Panc1 (cell line): ENCODE measurements at regions not wholly inside any gene's neighbourhood (a gene's known extent, or its start where the extent isn't known, plus 50 kb on each side); places are given as distances from the start of the nearest gene placed in this dataset.

ENCODE experiments used
- ATAC-seq: fragments of 200-7000 bp; cut with Tn5 transposase; 2 replicates; pipeline ENCODE4 v1.9.1; 2020; ENCODE audit warnings: mild to moderate bottlenecking, moderate library complexity
- BruUV-seq: library from RNA; stranded (reverse); fragments of 400-500 nt; replicated peaks from 2 replicates; lab custom pipeline; 2021; lab: Mats Ljungman, UMichigan
- CTCF ChIA-PET: fragments of 300-600 bp; sonication (Branson Sonifier 250); formaldehyde crosslinking; loops from one replicate; lab custom pipeline; 2022; ENCODE audit warnings: antibody characterized with exemption; lab: Charles Lee
- POLR2A ChIA-PET: fragments of 300-600 bp; sonication (Branson Sonifier 250); formaldehyde crosslinking; loops from one replicate; lab custom pipeline; 2022; ENCODE audit warnings: antibody characterized with exemption; lab: Charles Lee
- DNase-seq: peaks from one replicate; pipeline ENCODE4 v3.0.0-alpha.2; 2010; ENCODE audit warnings: low read depth, low spot score
- H3K27ac ChIP-seq: 2 replicates; pipeline ENCODE4 v1.5.1; 2011; ENCODE audit warnings: mild to moderate bottlenecking, low read length, inconsistent platforms
- H3K27me3 ChIP-seq: fragments of 200-500 bp; sonication (Bioruptor generic); 2 replicates; pipeline ENCODE4 v1.6.0; 2014; ENCODE audit warnings: low read length, inconsistent platforms; ENCODE audit not compliant: control insufficient read depth, insufficient read depth
- H3K36me3 ChIP-seq: fragments of 200-500 bp; sonication (Bioruptor generic); 2 replicates; pipeline ENCODE4 v1.5.1; 2014; ENCODE audit warnings: inconsistent platforms, mild to moderate bottlenecking, low read length, moderate library complexity; ENCODE audit not compliant: control insufficient read depth, insufficient read depth
- H3K4me1 ChIP-seq: 2 replicates; pipeline ENCODE4 v1.5.1; 2011; ENCODE audit warnings: inconsistent platforms, mild to moderate bottlenecking, low read length, moderate library complexity; ENCODE audit not compliant: control insufficient read depth, insufficient read depth
- H3K4me3 ChIP-seq, 2 experiments: 2 replicates each; pipeline ENCODE4 v1.5.1; 2011 to 2012; ENCODE audit warnings: low read depth in 2 of 2, low read length in 2 of 2, mild to moderate bottlenecking in 2 of 2, inconsistent platforms in 1 of 2, moderate library complexity in 1 of 2
- H3K9me3 ChIP-seq: fragments of 200-500 bp; sonication (Bioruptor generic); 2 replicates; pipeline ENCODE4 v1.5.1; 2014; ENCODE audit warnings: low read depth, mild to moderate bottlenecking, inconsistent platforms, low read length, moderate library complexity; ENCODE audit not compliant: control insufficient read depth, insufficient read depth
- POLR2AphosphoS5 ChIP-seq: IDR thresholded peaks from 2 replicates; pipeline ENCODE4 v1.6.1; 2012; ENCODE audit warnings: mild to moderate bottlenecking, low read depth, low read length, moderate library complexity
- SIN3A ChIP-seq: IDR thresholded peaks from 2 replicates; pipeline ENCODE4 v1.6.1; 2012; ENCODE audit warnings: low read depth, mild to moderate bottlenecking, low read length, moderate library complexity, borderline replicate concordance; ENCODE audit not compliant: insufficient read depth
- TCF7L2 ChIP-seq: IDR thresholded peaks from 2 replicates; pipeline ENCODE4 v1.6.1; 2011; ENCODE audit warnings: mild to moderate bottlenecking, low read depth, low read length, inconsistent platforms
- in situ Hi-C: cut with HindIII; loops from 2 replicates; pipeline ENCODE4 v1.10.0; 2016; ENCODE audit warnings: low sequenced_read_pairs, low pct_unique_long_range_greater_than_20kb
- intact Hi-C: fragments of 100-400 bp; cut with micrococcal nuclease; formaldehyde crosslinking; loops from one replicate; pipeline ENCODE4 v1.10.0; 2022; ENCODE audit not compliant: unreplicated experiment
- TF ChIP-seq, protein P1 (sequence below), 2 experiments: IDR thresholded peaks; 2 replicates each; pipeline ENCODE4 v1.6.1; 2011 to 2012; ENCODE audit warnings: low read depth in 2 of 2, control low read depth in 1 of 2, low read length in 1 of 2, mild to moderate bottlenecking in 1 of 2, moderate library complexity in 1 of 2; ENCODE audit not compliant: insufficient read depth in 1 of 2
- TF ChIP-seq, protein P2 (sequence below): fragments of 450-650 bp; IDR thresholded peaks from 2 replicates; pipeline ENCODE4 v1.5.1; 2017; ENCODE audit warnings: mild to moderate bottlenecking

DNA sequence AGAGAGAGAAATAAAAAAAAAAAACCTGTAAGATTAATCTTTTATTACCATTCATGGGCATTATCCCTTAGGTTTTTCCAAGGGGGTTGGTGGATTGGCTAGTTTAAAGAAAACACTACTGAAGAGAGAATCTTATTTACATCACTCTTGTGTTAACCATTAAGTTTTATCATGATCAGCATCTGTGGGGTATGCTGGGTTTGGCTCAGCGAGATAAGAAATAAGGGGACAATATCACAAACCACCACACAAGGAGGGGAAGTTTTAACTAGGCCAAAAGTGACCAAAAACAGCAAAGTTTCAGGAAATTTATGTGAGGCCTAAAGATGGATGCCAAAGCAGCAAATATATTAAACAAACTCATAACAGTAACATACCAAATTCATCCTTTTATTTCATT is 548.6 kb downstream of the SLC16A7 start:
- DNase-seq, result no peak
- Histone ChIP-seq H3K27me3 (no peaks in the 10 kb centered on the region), H3K9me3 (no peaks in the 10 kb centered on the region), H3K36me3 (no peaks in the 10 kb centered on the region), H3K4me1 (no peaks in the 10 kb centered on the region), H3K27ac (no peak overlapping the region), H3K4me3 (no peak overlapping the region)
- no TSS peak for BruUV-seq
- ChIA-PET CTCF (no interaction called here), POLR2A (no interaction called here)
- no peak for ATAC-seq
- intact Hi-C loops, result no loop called here
- TF ChIP-seq TCF7L2, result no peak
- TF ChIP-seq, protein P1, sequence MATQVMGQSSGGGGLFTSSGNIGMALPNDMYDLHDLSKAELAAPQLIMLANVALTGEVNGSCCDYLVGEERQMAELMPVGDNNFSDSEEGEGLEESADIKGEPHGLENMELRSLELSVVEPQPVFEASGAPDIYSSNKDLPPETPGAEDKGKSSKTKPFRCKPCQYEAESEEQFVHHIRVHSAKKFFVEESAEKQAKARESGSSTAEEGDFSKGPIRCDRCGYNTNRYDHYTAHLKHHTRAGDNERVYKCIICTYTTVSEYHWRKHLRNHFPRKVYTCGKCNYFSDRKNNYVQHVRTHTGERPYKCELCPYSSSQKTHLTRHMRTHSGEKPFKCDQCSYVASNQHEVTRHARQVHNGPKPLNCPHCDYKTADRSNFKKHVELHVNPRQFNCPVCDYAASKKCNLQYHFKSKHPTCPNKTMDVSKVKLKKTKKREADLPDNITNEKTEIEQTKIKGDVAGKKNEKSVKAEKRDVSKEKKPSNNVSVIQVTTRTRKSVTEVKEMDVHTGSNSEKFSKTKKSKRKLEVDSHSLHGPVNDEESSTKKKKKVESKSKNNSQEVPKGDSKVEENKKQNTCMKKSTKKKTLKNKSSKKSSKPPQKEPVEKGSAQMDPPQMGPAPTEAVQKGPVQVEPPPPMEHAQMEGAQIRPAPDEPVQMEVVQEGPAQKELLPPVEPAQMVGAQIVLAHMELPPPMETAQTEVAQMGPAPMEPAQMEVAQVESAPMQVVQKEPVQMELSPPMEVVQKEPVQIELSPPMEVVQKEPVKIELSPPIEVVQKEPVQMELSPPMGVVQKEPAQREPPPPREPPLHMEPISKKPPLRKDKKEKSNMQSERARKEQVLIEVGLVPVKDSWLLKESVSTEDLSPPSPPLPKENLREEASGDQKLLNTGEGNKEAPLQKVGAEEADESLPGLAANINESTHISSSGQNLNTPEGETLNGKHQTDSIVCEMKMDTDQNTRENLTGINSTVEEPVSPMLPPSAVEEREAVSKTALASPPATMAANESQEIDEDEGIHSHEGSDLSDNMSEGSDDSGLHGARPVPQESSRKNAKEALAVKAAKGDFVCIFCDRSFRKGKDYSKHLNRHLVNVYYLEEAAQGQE (IDR thresholded peaks at IDR 0.05; ENCODE audit: insufficient read depth in 1 of 2, low read depth in 2 of 2, low read length in 1 of 2), result no peak
- TF ChIP-seq, protein P2, sequence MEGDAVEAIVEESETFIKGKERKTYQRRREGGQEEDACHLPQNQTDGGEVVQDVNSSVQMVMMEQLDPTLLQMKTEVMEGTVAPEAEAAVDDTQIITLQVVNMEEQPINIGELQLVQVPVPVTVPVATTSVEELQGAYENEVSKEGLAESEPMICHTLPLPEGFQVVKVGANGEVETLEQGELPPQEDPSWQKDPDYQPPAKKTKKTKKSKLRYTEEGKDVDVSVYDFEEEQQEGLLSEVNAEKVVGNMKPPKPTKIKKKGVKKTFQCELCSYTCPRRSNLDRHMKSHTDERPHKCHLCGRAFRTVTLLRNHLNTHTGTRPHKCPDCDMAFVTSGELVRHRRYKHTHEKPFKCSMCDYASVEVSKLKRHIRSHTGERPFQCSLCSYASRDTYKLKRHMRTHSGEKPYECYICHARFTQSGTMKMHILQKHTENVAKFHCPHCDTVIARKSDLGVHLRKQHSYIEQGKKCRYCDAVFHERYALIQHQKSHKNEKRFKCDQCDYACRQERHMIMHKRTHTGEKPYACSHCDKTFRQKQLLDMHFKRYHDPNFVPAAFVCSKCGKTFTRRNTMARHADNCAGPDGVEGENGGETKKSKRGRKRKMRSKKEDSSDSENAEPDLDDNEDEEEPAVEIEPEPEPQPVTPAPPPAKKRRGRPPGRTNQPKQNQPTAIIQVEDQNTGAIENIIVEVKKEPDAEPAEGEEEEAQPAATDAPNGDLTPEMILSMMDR, result no peak
- no peak for TF ChIP-seq POLR2AphosphoS5
- no peak for TF ChIP-seq SIN3A
- in situ Hi-C loops, result no loop called here

DNA sequence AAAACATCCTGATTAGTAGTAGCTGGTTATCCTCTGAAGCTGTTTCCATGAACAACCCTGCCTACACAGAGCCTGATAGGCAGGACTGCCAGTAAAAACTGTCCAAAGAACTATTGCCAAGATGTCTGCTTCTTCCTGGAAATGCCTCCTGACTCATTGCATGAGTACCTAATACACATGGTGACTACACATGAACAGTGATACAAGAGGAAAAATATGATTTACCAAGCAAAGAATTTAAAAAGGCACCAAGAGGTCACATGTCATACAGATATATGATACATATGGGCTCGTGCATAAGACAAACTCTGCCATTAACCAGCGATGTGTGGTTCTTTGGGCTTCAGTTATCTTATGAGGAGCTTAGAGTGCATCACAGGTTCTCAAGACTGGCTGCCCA is 552.3 kb downstream of the SLC16A7 start:
- no peak overlapping the region for H3K4me3 ChIP-seq
- TF ChIP-seq, protein P2, result no peak
- TF ChIP-seq SIN3A (no peak), TCF7L2 (no peak), POLR2AphosphoS5 (no peak)
- TF ChIP-seq, protein P1 (IDR thresholded peaks at IDR 0.05; ENCODE audit: insufficient read depth in 1 of 2, low read depth in 2 of 2, low read length in 1 of 2), result no peak
- H3K36me3 ChIP-seq, result no peaks in the 10 kb centered on the region
- H3K27me3 ChIP-seq, result no peaks in the 10 kb centered on the region
- no peak for ATAC-seq
- H3K27ac ChIP-seq, result no peak overlapping the region
- ChIA-PET CTCF (no interaction called here), POLR2A (no interaction called here)
- intact Hi-C loops, result no loop called here
- H3K4me1 ChIP-seq, result no peaks in the 10 kb centered on the region
- no peaks in the 10 kb centered on the region for H3K9me3 ChIP-seq
- DNase-seq, result no peak
- BruUV-seq, result no TSS peak
- in situ Hi-C loops, result no loop called here
